ENCODE measurements at regions not wholly inside any gene's neighbourhood (a gene's known extent, or its start where the extent isn't known, plus 50 kb on each side); places are given as distances from the start of the nearest gene placed in this dataset.

DNA sequence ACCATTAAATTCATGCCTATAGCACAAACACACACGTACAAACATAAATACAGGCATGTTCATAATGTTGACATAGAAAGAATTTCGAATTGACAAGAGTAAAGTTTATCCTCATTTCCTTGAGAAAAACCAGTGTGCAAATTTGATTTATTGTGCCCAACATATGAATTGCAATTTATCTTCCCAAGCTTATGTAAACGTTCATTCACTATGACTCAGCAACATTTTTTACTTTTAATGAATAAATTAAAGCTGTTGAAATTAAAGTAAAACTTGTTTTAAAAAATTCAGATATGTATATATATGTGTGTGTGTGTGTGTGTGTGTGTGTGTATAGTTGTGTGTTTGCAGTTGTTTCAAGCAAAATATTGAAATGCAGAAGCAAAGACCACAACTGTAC is 1067.9 kb downstream of the BRINP3 start:
- no peak for FAIRE-seq
- Histone ChIP-seq H3K27me3 (ENCODE audit: control insufficient read depth, insufficient read depth, low read length) (no peaks in the 10 kb centered on the region), H3K9me3 (ENCODE audit: control insufficient read depth in 2 of 3, insufficient read depth in 1 of 3, low read length in 3 of 3) (peaks cover 0 to 2% (median 0%) of the 10 kb centered on the region in 3 donors), H3K36me3 (ENCODE audit: control insufficient read depth in 2 of 3, insufficient read depth in 3 of 3, low read length in 3 of 3) (no peaks in the 10 kb centered on the region), H3K27ac (ENCODE audit: low read depth in 2 of 2, low read length in 2 of 2) (no peak overlapping the region), H3K4me1 (ENCODE audit: control insufficient read depth in 2 of 3, insufficient read depth in 2 of 3, low read depth in 1 of 3, low read length in 3 of 3) (no peaks in the 10 kb centered on the region), H3K4me3 (ENCODE audit: low read length in 3 of 3) (no peak overlapping the region), H3K9ac (ENCODE audit: low read length in 3 of 3) (no peak overlapping the region)
- no peak for DNase-seq
- intact Hi-C loops (cut with DNase I), result no loop called here
- TF ChIP-seq, protein P1, sequence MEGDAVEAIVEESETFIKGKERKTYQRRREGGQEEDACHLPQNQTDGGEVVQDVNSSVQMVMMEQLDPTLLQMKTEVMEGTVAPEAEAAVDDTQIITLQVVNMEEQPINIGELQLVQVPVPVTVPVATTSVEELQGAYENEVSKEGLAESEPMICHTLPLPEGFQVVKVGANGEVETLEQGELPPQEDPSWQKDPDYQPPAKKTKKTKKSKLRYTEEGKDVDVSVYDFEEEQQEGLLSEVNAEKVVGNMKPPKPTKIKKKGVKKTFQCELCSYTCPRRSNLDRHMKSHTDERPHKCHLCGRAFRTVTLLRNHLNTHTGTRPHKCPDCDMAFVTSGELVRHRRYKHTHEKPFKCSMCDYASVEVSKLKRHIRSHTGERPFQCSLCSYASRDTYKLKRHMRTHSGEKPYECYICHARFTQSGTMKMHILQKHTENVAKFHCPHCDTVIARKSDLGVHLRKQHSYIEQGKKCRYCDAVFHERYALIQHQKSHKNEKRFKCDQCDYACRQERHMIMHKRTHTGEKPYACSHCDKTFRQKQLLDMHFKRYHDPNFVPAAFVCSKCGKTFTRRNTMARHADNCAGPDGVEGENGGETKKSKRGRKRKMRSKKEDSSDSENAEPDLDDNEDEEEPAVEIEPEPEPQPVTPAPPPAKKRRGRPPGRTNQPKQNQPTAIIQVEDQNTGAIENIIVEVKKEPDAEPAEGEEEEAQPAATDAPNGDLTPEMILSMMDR (IDR thresholded peaks at IDR 0.05; ENCODE audit: borderline replicate concordance, extremely low read depth, insufficient read depth), result no peak

DNA sequence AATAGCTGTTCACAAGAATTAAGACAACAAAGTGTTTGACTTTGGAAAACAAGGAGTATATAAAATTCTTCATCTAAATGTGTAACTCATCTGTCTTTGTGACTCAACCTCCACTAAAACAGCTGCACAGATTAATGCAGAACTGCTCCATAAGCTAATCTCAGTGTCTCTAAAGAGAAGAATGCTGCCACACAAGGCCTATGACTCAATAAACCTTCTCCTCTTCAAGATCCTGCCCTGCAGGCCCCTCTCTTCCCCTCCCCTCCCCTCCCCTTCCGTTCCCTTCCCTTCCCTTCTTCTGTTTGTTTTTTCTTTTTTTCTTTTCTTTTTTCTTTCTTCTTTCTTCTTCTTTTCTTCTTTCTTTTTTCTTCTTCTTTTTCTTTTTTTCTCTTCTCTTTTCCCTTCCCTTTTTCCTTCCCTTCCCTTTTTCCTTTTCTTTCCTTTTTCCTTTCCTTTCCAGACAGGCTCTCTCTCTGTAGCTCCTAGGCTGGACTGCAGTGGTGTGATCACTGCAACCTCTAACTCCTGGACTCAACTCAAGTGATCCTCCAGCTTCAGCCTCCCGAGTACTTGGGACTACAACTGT is 1052.8 kb downstream of the BRINP3 start:
- Histone ChIP-seq H3K27me3 (ENCODE audit: control insufficient read depth, insufficient read depth, low read length) (no peaks in the 10 kb centered on the region), H3K27ac (ENCODE audit: low read depth in 2 of 2, low read length in 2 of 2) (no peak overlapping the region), H3K4me3 (ENCODE audit: low read length in 3 of 3) (no peak overlapping the region), H3K4me1 (ENCODE audit: control insufficient read depth in 2 of 3, insufficient read depth in 2 of 3, low read depth in 1 of 3, low read length in 3 of 3) (no peaks in the 10 kb centered on the region), H3K9me3 (ENCODE audit: control insufficient read depth in 2 of 3, insufficient read depth in 1 of 3, low read length in 3 of 3) (no peaks in the 10 kb centered on the region), H3K9ac (ENCODE audit: low read length in 3 of 3) (no peak overlapping the region), H3K36me3 (ENCODE audit: control insufficient read depth in 2 of 3, insufficient read depth in 3 of 3, low read length in 3 of 3) (no peaks in the 10 kb centered on the region)
- no peak for FAIRE-seq
- no peak for DNase-seq
- intact Hi-C loops (cut with DNase I), result no loop called here
- TF ChIP-seq, protein P1 (IDR thresholded peaks at IDR 0.05; ENCODE audit: borderline replicate concordance, extremely low read depth, insufficient read depth), result no peak

DNA sequence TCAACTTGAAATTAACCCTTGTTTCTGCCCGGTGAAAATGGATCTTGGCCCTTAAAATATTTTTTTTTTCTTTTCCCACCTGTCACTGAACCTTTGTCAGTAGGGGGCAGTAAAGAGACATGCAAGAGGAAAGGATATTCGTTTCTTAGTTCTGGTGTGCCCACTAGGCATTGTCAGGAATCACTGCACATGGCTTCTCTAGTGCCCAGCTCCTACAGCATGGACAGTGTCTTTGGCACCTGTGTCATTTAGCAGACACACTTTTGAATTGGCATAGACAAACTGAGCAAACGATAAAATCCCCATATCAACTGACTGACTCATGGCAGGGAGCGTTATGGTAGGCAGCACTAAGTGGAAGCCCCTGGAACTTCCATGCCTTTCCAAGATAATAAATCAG is 1048.1 kb downstream of the BRINP3 start:
- FAIRE-seq (no peak), DNase-seq (peak in 1 of 5 donors; percentile 9)
- intact Hi-C loops (cut with DNase I), result no loop called here
- TF ChIP-seq, protein P1 (IDR thresholded peaks at IDR 0.05; ENCODE audit: borderline replicate concordance, extremely low read depth, insufficient read depth), result peak; percentile 30
- Histone ChIP-seq H3K36me3 (ENCODE audit: control insufficient read depth in 2 of 3, insufficient read depth in 3 of 3, low read length in 3 of 3) (no peaks in the 10 kb centered on the region), H3K4me1 (ENCODE audit: control insufficient read depth in 2 of 3, insufficient read depth in 2 of 3, low read depth in 1 of 3, low read length in 3 of 3) (no peaks in the 10 kb centered on the region), H3K9ac (ENCODE audit: low read length in 3 of 3) (no peak overlapping the region), H3K4me3 (ENCODE audit: low read length in 3 of 3) (no peak overlapping the region), H3K27ac (ENCODE audit: low read depth in 2 of 2, low read length in 2 of 2) (no peak overlapping the region), H3K27me3 (ENCODE audit: control insufficient read depth, insufficient read depth, low read length) (no peaks in the 10 kb centered on the region), H3K9me3 (ENCODE audit: control insufficient read depth in 2 of 3, insufficient read depth in 1 of 3, low read length in 3 of 3) (no peaks in the 10 kb centered on the region)

DNA sequence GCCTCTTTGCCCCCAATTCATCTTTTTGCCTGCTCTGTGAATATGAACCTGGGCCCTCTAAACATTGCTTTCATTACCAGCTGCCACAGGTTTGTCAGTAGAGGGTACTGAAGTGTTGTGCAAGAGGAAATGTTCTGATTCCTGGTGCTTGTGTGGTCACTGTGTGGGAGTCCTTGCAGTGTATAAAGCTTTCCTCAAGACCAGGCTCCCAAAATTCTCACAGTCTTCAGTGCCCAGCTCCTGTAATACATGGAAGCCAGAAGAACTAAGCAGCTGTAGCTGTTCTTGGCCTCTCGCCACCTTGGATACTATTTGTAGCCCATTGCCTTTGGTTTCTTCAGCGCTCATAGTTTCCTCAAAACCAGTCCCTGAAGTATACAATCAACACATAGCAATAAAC is 1046.2 kb downstream of the BRINP3 start:
- intact Hi-C loops (cut with DNase I), result no loop called here
- Histone ChIP-seq H3K36me3 (ENCODE audit: control insufficient read depth in 2 of 3, insufficient read depth in 3 of 3, low read length in 3 of 3) (no peaks in the 10 kb centered on the region), H3K27me3 (ENCODE audit: control insufficient read depth, insufficient read depth, low read length) (no peaks in the 10 kb centered on the region), H3K27ac (ENCODE audit: low read depth in 2 of 2, low read length in 2 of 2) (no peak overlapping the region), H3K9ac (ENCODE audit: low read length in 3 of 3) (no peak overlapping the region), H3K4me3 (ENCODE audit: low read length in 3 of 3) (no peak overlapping the region), H3K9me3 (ENCODE audit: control insufficient read depth in 2 of 3, insufficient read depth in 1 of 3, low read length in 3 of 3) (no peaks in the 10 kb centered on the region), H3K4me1 (ENCODE audit: control insufficient read depth in 2 of 3, insufficient read depth in 2 of 3, low read depth in 1 of 3, low read length in 3 of 3) (no peaks in the 10 kb centered on the region)
- TF ChIP-seq, protein P1 (IDR thresholded peaks at IDR 0.05; ENCODE audit: borderline replicate concordance, extremely low read depth, insufficient read depth), result no peak
- no peak for FAIRE-seq
- no peak for DNase-seq
